Fibroblast of the aortic adventitia (primary cell): ENCODE measurements at regions not wholly inside any gene's neighbourhood (a gene's known extent, or its start where the extent isn't known, plus 50 kb on each side); places are given as distances from the start of the nearest gene placed in this dataset.

Experiments used
- DNase-seq: peaks from one replicate; pipeline ENCODE4 v3.0.0-alpha.2; 2010; ENCODE audit warnings: low read depth
- H3K4me3 ChIP-seq: 2 replicates; pipeline ENCODE4 v1.5.1; 2011; ENCODE audit warnings: low read depth, mild to moderate bottlenecking, control low read depth, low read length, moderate library complexity
- TF ChIP-seq, protein P1 (sequence below): IDR thresholded peaks from 2 replicates; pipeline ENCODE4 v1.5.1; 2011; ENCODE audit warnings: mild to moderate bottlenecking, low read length, control low read depth, inconsistent platforms; ENCODE audit not compliant: insufficient read depth

DNA sequence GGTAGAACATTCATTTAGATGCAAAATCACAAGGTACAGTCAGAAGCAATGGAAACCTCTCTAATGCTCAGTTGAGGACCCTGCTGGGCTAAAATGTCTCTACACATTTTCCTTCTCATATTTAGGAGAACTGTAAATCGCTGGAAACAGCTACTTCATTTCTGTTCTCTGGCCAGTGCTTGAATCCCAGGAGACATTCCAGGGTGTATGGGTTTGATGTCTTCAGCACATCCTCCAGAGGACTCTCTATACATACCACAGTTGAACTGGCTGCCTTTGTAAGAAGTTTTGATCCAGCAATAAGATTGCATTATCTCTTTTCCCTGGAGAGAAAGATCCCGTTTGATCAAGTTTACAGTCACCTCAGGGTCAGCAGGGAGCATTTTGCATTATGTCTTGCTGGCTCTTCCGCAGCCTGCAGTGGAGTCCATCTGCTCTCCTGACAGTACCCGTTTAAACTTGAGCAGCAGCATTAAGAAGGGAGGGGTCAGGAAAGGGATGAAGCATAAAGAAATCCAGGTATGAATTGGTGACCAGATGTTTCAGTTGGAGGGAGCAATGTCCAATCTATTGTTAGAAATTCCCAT lies 676.0 kb downstream of the EPHA3 start:
- no peak for DNase-seq
- H3K4me3 ChIP-seq = no peak overlapping the region
- TF ChIP-seq, protein P1, sequence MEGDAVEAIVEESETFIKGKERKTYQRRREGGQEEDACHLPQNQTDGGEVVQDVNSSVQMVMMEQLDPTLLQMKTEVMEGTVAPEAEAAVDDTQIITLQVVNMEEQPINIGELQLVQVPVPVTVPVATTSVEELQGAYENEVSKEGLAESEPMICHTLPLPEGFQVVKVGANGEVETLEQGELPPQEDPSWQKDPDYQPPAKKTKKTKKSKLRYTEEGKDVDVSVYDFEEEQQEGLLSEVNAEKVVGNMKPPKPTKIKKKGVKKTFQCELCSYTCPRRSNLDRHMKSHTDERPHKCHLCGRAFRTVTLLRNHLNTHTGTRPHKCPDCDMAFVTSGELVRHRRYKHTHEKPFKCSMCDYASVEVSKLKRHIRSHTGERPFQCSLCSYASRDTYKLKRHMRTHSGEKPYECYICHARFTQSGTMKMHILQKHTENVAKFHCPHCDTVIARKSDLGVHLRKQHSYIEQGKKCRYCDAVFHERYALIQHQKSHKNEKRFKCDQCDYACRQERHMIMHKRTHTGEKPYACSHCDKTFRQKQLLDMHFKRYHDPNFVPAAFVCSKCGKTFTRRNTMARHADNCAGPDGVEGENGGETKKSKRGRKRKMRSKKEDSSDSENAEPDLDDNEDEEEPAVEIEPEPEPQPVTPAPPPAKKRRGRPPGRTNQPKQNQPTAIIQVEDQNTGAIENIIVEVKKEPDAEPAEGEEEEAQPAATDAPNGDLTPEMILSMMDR = no peak

DNA sequence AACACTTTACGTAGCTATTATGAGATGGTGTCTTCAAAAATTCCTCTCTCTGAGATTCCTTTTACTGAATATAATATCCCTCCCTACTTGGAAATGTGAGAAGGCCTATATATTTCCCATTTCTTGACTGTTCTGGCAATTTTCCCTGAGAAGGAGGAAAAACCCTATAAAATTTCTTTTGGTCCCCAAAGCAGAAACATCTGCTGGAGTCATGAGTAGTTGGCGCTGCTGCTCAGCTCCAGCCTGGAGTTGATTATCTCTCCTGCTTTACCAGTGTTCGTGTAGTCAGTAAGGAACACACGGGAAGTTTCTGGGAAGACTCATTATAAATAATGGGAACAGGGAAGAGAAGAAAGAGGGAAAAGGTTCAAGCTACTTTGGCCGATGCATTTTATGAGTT lies 680.1 kb downstream of the EPHA3 start:
- H3K4me3 ChIP-seq = no peak overlapping the region
- peak; percentile 0 for DNase-seq
- TF ChIP-seq, protein P1 = no peak

DNA sequence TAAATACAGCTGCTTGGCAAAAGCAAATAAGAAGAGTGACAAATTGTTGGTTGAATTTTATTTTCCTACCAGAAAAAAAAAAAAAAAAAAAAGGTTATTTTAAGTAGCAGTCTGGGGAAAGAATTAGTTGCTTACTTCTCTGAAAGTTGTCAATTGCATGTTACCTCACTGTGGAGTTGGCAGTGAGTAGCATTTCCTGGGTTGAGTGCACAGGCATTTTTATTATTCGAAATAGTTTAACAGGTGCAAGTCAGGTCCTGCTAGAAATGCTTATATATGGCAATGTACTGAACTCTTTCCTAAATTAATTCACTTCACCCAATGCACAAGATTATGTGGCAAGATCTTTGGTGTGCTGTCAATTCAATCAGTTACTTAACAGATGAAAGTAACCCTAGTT lies 680.6 kb downstream of the EPHA3 start:
- DNase-seq = no peak
- TF ChIP-seq, protein P1 = no peak

DNA sequence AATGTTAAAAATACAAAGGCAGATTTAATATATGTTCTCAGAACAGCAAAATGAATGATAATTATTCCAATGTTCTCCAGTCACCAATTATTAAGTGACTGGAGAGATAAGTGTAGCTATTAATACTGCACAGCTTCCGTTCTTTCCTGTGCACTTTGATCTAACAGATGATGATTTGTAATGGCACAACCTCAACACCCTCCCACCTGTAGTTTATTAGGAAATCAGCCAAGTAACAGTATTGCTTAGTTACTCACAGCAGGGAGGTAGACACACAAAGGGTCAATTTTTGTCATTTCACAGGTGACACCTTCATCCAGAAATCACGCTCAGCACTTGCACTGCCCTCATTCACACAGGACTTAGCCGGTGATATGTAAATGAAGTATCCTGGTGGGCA lies 688.1 kb downstream of the EPHA3 start:
- H3K4me3 ChIP-seq = no peak overlapping the region
- DNase-seq = no peak
- TF ChIP-seq, protein P1 = no peak

More for the DNA sequence above, 680.6 kb downstream of the EPHA3 start:
- no peak overlapping the region for H3K4me3 ChIP-seq

DNA sequence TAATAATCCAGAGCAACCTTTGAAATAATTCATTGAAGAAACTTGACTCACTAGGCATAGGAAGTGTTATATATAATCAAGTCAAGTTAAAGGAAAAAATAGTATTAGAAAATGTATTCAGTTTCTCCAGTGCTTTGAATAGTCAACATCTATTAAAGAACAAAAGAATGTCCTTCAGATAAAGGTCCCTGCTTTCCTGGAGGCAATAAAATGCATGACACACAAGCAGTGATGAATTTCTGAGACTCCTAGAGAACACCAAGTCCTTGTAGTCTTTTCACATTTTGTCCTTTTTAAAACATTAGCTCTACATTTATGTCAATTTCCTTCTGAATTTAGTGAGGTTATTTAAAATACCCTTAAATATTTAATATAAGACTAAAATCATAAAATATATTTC lies 695.5 kb downstream of the EPHA3 start:
- DNase-seq = no peak
- TF ChIP-seq, protein P1 = no peak
- H3K4me3 ChIP-seq = no peak overlapping the region

DNA sequence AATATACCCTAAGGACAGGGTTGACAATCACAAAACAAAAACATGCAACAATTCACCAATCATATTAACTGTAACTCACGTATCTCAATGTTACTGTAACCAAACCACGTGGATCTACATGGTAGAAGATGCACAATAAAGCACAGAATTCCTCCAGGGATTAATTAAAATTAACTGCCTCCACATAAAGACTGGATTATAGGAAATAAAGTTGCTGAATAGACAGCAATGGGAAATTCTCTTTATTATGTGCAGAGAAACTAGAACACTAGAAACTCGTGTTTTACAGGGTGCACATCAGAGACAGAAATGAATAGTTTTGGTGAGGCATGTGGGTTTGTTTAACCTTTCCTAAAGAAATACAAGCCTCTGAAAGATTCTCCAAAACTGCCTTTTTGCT lies 696.3 kb downstream of the EPHA3 start:
- no peak overlapping the region for H3K4me3 ChIP-seq
- TF ChIP-seq, protein P1 = no peak

DNA sequence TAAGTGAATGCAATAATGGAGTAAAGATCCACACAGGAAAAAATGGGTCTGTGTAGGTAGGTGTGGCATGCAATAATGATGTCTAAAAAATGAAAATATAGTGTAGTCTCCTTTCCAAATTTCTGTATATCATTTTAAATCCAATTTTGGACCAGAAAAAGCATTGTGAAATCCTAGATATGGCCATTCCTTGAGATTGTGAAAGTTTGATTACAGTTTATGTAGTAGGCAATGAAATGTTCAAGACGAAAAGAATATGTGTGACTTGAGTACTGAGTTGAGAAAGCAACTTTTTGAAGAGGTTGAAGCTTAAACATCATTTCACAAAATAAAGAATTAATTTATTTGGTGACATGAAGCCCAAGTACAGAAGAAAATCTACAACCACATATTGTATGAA lies 698.7 kb downstream of the EPHA3 start:
- DNase-seq = no peak
- no peak overlapping the region for H3K4me3 ChIP-seq
- TF ChIP-seq, protein P1 = no peak

More for the DNA sequence above, 696.3 kb downstream of the EPHA3 start:
- DNase-seq = no peak
